ENCODE measurements at regions not wholly inside any gene's neighbourhood (a gene's known extent, or its start where the extent isn't known, plus 50 kb on each side); places are given as distances from the start of the nearest gene placed in this dataset.

DNA sequence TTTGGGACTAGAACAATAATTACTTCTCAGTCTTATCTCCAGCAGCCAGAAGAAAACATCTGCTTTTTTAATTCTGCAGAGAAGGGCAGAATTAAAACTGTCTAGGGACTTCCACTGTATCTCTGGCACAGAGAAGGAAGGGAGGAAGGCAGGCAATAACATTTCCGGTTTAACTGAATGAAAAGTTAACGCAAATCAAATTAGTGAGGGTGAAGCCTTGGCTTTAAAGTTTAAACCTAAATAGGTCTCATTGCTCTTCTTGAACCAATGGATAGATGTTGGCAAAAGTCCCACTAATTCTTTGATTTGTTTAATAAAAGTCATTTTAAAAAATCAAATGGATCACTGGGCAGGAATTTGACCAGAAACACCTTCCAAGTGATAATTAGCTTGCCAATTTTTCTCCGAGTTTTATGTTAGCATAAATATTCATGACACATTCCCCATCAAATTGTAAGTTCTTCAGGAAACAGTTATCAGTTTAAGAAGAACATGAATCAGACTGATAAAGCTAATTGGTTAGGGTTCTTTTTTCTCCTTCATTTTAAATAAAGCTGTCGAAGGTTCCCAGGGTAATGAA, 181.9 kb downstream of the SLC15A5 start:
- TF ChIP-seq EZH2 (IDR thresholded peaks at IDR 0.05; ENCODE audit: low read length, unreplicated experiment) (no peak), EZH2phosphoT487 (IDR thresholded peaks at IDR 0.05; ENCODE audit: borderline replicate concordance, low read length) (no peak)
- TF ChIP-seq, protein P1, sequence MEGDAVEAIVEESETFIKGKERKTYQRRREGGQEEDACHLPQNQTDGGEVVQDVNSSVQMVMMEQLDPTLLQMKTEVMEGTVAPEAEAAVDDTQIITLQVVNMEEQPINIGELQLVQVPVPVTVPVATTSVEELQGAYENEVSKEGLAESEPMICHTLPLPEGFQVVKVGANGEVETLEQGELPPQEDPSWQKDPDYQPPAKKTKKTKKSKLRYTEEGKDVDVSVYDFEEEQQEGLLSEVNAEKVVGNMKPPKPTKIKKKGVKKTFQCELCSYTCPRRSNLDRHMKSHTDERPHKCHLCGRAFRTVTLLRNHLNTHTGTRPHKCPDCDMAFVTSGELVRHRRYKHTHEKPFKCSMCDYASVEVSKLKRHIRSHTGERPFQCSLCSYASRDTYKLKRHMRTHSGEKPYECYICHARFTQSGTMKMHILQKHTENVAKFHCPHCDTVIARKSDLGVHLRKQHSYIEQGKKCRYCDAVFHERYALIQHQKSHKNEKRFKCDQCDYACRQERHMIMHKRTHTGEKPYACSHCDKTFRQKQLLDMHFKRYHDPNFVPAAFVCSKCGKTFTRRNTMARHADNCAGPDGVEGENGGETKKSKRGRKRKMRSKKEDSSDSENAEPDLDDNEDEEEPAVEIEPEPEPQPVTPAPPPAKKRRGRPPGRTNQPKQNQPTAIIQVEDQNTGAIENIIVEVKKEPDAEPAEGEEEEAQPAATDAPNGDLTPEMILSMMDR (conservative IDR thresholded peaks at IDR 0.05; ENCODE audit: low read depth, low read length), result no peak
- BruUV-seq (replicated peaks), result no TSS peak
- no peak overlapping the region for H3K4me3 ChIP-seq (ENCODE audit: low read length)
- no peak overlapping the region for H3K4me2 ChIP-seq (ENCODE audit: low read length)
- no peaks in the 10 kb centered on the region for H3K9me2 ChIP-seq (replicated peaks; ENCODE audit: low read length)
- intact Hi-C loops (cut with micrococcal nuclease), result no loop called here
- H3K27ac ChIP-seq (ENCODE audit: low read length), result no peak overlapping the region
- no peak overlapping the region for H2AFZ ChIP-seq (ENCODE audit: low read length)
- POLR2A ChIA-PET (ENCODE audit: unreplicated experiment), result no interaction called here
- no peaks in the 10 kb centered on the region for H3F3A ChIP-seq (ENCODE audit: low read length, unreplicated experiment)
- ATAC-seq (no peak), DNase-seq (no peak)
- H3K4me1 ChIP-seq (ENCODE audit: insufficient read depth, low read length), result no peaks in the 10 kb centered on the region
- CTCF ChIA-PET, result no interaction called here
- no peak overlapping the region for H3K9ac ChIP-seq (ENCODE audit: low read length)
- no peaks in the 10 kb centered on the region for H4K20me1 ChIP-seq (ENCODE audit: low read length)
- no peaks in the 10 kb centered on the region for H3K27me3 ChIP-seq (ENCODE audit: low read length)
- H3K9me3 ChIP-seq (ENCODE audit: low read length), result no peaks in the 10 kb centered on the region
- H3K36me3 ChIP-seq (ENCODE audit: low read depth, low read length), result no peaks in the 10 kb centered on the region
- H3K79me2 ChIP-seq (ENCODE audit: low read length), result no peaks in the 10 kb centered on the region

- Histone ChIP-seq H3K9ac (ENCODE audit: low read length) (no peak overlapping the region), H3K9me3 (ENCODE audit: low read length) (no peaks in the 10 kb centered on the region), H3K4me3 (ENCODE audit: low read length) (no peak overlapping the region), H3K4me2 (ENCODE audit: low read length) (no peak overlapping the region), H4K20me1 (ENCODE audit: low read length) (no peaks in the 10 kb centered on the region), H3F3A (ENCODE audit: low read length, unreplicated experiment) (no peaks in the 10 kb centered on the region), H3K36me3 (ENCODE audit: low read depth, low read length) (no peaks in the 10 kb centered on the region), H3K4me1 (ENCODE audit: insufficient read depth, low read length) (no peaks in the 10 kb centered on the region), H3K9me2 (replicated peaks; ENCODE audit: low read length) (no peaks in the 10 kb centered on the region), H3K27ac (ENCODE audit: low read length) (no peak overlapping the region), H2AFZ (ENCODE audit: low read length) (no peak overlapping the region), H3K27me3 (ENCODE audit: low read length) (no peaks in the 10 kb centered on the region), H3K79me2 (ENCODE audit: low read length) (no peaks in the 10 kb centered on the region)
- intact Hi-C loops (cut with micrococcal nuclease), result no loop called here
- DNase-seq, result no peak
- CTCF ChIA-PET, result no interaction called here
- no peak for ATAC-seq
- TF ChIP-seq, protein P1 (conservative IDR thresholded peaks at IDR 0.05; ENCODE audit: low read depth, low read length), result no peak
- TF ChIP-seq EZH2 (IDR thresholded peaks at IDR 0.05; ENCODE audit: low read length, unreplicated experiment) (no peak), EZH2phosphoT487 (IDR thresholded peaks at IDR 0.05; ENCODE audit: borderline replicate concordance, low read length) (no peak)
- POLR2A ChIA-PET (ENCODE audit: unreplicated experiment), result interaction anchor here (0.7 kb wide), 1 partner anchor 349 kb away, joined by 3 read pairs; no protein-coding TSS in a partner anchor
- no TSS peak for BruUV-seq (replicated peaks)
Observed at GRCh38 chr12:16094437-16094836, 183.0 kb downstream of the SLC15A5 start.

DNA sequence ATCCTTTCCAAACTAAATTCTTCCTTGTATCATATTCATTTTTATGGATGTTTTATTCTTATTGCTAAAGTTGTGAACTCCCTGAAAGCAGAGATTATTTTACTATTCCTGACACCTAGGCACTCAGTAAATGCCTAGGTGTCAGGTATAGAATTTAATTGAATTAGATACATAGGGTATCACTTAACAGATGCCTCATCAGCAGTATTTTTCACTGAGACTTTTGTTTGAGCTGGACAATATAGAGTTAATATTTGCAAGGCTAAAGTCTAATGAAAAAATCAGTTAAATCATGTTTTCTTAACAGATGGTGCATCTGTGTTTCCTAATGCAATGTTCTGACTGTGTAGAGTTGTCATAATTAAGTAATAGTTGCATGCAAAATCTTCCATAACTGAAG, 182.7 kb downstream of the DERA start:
- no peaks in the 10 kb centered on the region for H3K36me3 ChIP-seq (ENCODE audit: low read depth, low read length)
- intact Hi-C loops (cut with micrococcal nuclease), result no loop called here
- H4K20me1 ChIP-seq (ENCODE audit: low read length), result no peaks in the 10 kb centered on the region

More for the DNA sequence above, 182.7 kb downstream of the DERA start:
- no TSS peak for BruUV-seq (replicated peaks)
- ATAC-seq, result no peak
- no peaks in the 10 kb centered on the region for H3F3A ChIP-seq (ENCODE audit: low read length, unreplicated experiment)
- no peaks in the 10 kb centered on the region for H3K27me3 ChIP-seq (ENCODE audit: low read length)
- H3K4me2 ChIP-seq (ENCODE audit: low read length), result no peak overlapping the region
- H3K4me1 ChIP-seq (ENCODE audit: insufficient read depth, low read length), result no peaks in the 10 kb centered on the region
- H3K9ac ChIP-seq (ENCODE audit: low read length), result no peak overlapping the region
- H3K9me3 ChIP-seq (ENCODE audit: low read length), result no peaks in the 10 kb centered on the region
- no peak for TF ChIP-seq EZH2phosphoT487 (IDR thresholded peaks at IDR 0.05; ENCODE audit: borderline replicate concordance, low read length)
- TF ChIP-seq EZH2 (IDR thresholded peaks at IDR 0.05; ENCODE audit: low read length, unreplicated experiment), result no peak
- TF ChIP-seq, protein P1 (conservative IDR thresholded peaks at IDR 0.05; ENCODE audit: low read depth, low read length), result no peak
- no peak for DNase-seq
- H3K27ac ChIP-seq (ENCODE audit: low read length), result no peak overlapping the region
- no peak overlapping the region for H2AFZ ChIP-seq (ENCODE audit: low read length)
- no peaks in the 10 kb centered on the region for H3K79me2 ChIP-seq (ENCODE audit: low read length)
- CTCF ChIA-PET, result no interaction called here
- H3K9me2 ChIP-seq (replicated peaks; ENCODE audit: low read length), result no peaks in the 10 kb centered on the region
- POLR2A ChIA-PET (ENCODE audit: unreplicated experiment), result no interaction called here
- H3K4me3 ChIP-seq (ENCODE audit: low read length), result no peak overlapping the region
